WTC11 (cell line): ENCODE measurements at regions not wholly inside any gene's neighbourhood (a gene's known extent, or its start where the extent isn't known, plus 50 kb on each side); places are given as distances from the start of the nearest gene placed in this dataset.
A peak's percentile ranks its signal among the peaks of the same experiment; 100 is the strongest.

Experiments used
- ATAC-seq: fragments of 200-7000 bp; cut with Tn5 transposase; 2 replicates; pipeline ENCODE4 v1.10.0; 2021; ENCODE audit warnings: mild to moderate bottlenecking, moderate library complexity
- CTCF ChIA-PET: fragments of 300-600 bp; sonication (Branson Sonifier 250); formaldehyde crosslinking; loops from one replicate; lab custom pipeline; 2021; ENCODE audit warnings: antibody characterized with exemption; lab: Charles Lee
- POLR2A ChIA-PET: fragments of 350-600 bp; sonication (Branson Sonifier 250); formaldehyde crosslinking; loops from one replicate; lab custom pipeline; 2021; ENCODE audit warnings: antibody characterized with exemption; lab: Charles Lee
- DNase-seq: peaks from one replicate; pipeline ENCODE4 v3.0.0; 2021; ENCODE audit warnings: low spot score
- H3K27ac Mint-ChIP-seq: 2 replicates; pipeline ENCODE4 v1.8.0; 2021; ENCODE audit warnings: mixed read lengths
- H3K27me3 Mint-ChIP-seq: 2 replicates; pipeline ENCODE4 v1.8.0; 2021; ENCODE audit warnings: low read depth, mild to moderate bottlenecking, moderate library complexity, mixed read lengths
- H3K36me3 Mint-ChIP-seq: 2 replicates; pipeline ENCODE4 v1.8.0; 2021; ENCODE audit warnings: mixed read lengths
- H3K4me1 Mint-ChIP-seq: 2 replicates; pipeline ENCODE4 v1.8.0; 2022; ENCODE audit warnings: mixed read lengths
- H3K4me3 Mint-ChIP-seq: 2 replicates; pipeline ENCODE4 v1.8.0; 2021; ENCODE audit warnings: mild to moderate bottlenecking, moderate library complexity, mixed read lengths
- H3K9me3 Mint-ChIP-seq: 2 replicates; pipeline ENCODE4 v1.8.0; 2021; ENCODE audit warnings: mixed read lengths
- AFF4 ChIP-seq: sonication (generic); formaldehyde crosslinking; IDR thresholded peaks from 2 replicates; pipeline ENCODE4 v1.8.1; 2023; ENCODE audit warnings: mild to moderate bottlenecking, missing genetic modification reagents, borderline replicate concordance
- CREM ChIP-seq: sonication (generic); formaldehyde crosslinking; IDR thresholded peaks from 2 replicates; pipeline ENCODE4 v1.8.1; 2022; ENCODE audit warnings: mild to moderate bottlenecking, missing genetic modification reagents, moderate library complexity
- E2F1 ChIP-seq: sonication (generic); formaldehyde crosslinking; IDR thresholded peaks from 2 replicates; pipeline ENCODE4 v1.8.0; 2022; ENCODE audit warnings: mild to moderate bottlenecking, missing genetic modification reagents
- ELF4 ChIP-seq: sonication (generic); formaldehyde crosslinking; IDR thresholded peaks from 2 replicates; pipeline ENCODE4 v1.8.1; 2022; ENCODE audit warnings: low read depth, mild to moderate bottlenecking, moderate library complexity, missing genetic modification reagents
- ETV6 ChIP-seq: sonication (generic); formaldehyde crosslinking; IDR thresholded peaks from 2 replicates; pipeline ENCODE4 v1.8.1; 2022; ENCODE audit warnings: mild to moderate bottlenecking, missing genetic modification reagents
- GABPB1 ChIP-seq: sonication (generic); formaldehyde crosslinking; IDR thresholded peaks from 2 replicates; pipeline ENCODE4 v1.8.1; 2023; ENCODE audit warnings: mild to moderate bottlenecking, missing genetic modification reagents
- IRF2 ChIP-seq: sonication (generic); formaldehyde crosslinking; IDR thresholded peaks from 2 replicates; pipeline ENCODE4 v1.8.0; 2022; ENCODE audit warnings: low read depth, missing genetic modification reagents, borderline replicate concordance
- JAZF1 ChIP-seq: fragments of 250-450 bp; sonication (Bioruptor Pico); IDR thresholded peaks from 2 replicates; pipeline ENCODE4 v1.9.0; 2021; ENCODE audit warnings: moderate library complexity, mild to moderate bottlenecking, inconsistent platforms
- MYBL2 ChIP-seq: sonication (generic); formaldehyde crosslinking; IDR thresholded peaks from 2 replicates; pipeline ENCODE4 v1.8.1; 2023; ENCODE audit warnings: mild to moderate bottlenecking, moderate library complexity, missing genetic modification reagents
- NFATC4 ChIP-seq: fragments of 250-450 bp; sonication (Bioruptor Pico); IDR thresholded peaks from 2 replicates; pipeline ENCODE4 v1.9.0; 2021; ENCODE audit warnings: mild to moderate bottlenecking
- NR1H2 ChIP-seq: sonication (generic); formaldehyde crosslinking; IDR thresholded peaks from 2 replicates; pipeline ENCODE4 v1.9.0; 2021; ENCODE audit warnings: mild to moderate bottlenecking, moderate library complexity, missing genetic modification reagents
- PRDM15 ChIP-seq: sonication (generic); formaldehyde crosslinking; IDR thresholded peaks from 2 replicates; pipeline ENCODE4 v1.8.0; 2022; ENCODE audit warnings: missing genetic modification reagents
- USF1 ChIP-seq: sonication (generic); formaldehyde crosslinking; IDR thresholded peaks from 2 replicates; pipeline ENCODE4 v1.8.0; 2022; ENCODE audit warnings: mild to moderate bottlenecking, missing genetic modification reagents
- USF2 ChIP-seq: sonication (generic); formaldehyde crosslinking; IDR thresholded peaks from 2 replicates; pipeline ENCODE4 v1.8.1; 2023; ENCODE audit warnings: mild to moderate bottlenecking, missing genetic modification reagents, moderate library complexity
- ZNF263 ChIP-seq: sonication (generic); formaldehyde crosslinking; IDR thresholded peaks from 2 replicates; pipeline ENCODE4 v1.8.1; 2022; ENCODE audit warnings: low read depth, mild to moderate bottlenecking, moderate library complexity, missing genetic modification reagents
- ZNF416 ChIP-seq: fragments of 250-450 bp; sonication (Bioruptor Pico); IDR thresholded peaks from 2 replicates; pipeline ENCODE4 v1.9.0; 2021; ENCODE audit warnings: mild to moderate bottlenecking, inconsistent platforms

GRCh38 chr4:85362550-85362949 is 112.4 kb upstream of the ARHGAP24 start (continued):
- TF ChIP-seq E2F1 (no peak), ZNF416 (CRISPR knock-in tag) (no peak), ETV6 (no peak), GABPB1 (no peak), MYBL2 (no peak), CREM (CRISPR knock-in tag) (no peak), ELF4 (no peak), IRF2 (CRISPR knock-in tag) (no peak)

- no peaks in the 10 kb centered on the region for H3K36me3 Mint-ChIP-seq
- POLR2A ChIA-PET: no interaction called here
- no peaks in the 10 kb centered on the region for H3K9me3 Mint-ChIP-seq
- CTCF ChIA-PET: interaction anchor here (0.9 to 1.4 kb wide), 2 partner anchors 66 to 429 kb away, joined by 3 to 6 read pairs; no protein-coding TSS in a partner anchor
- no peak overlapping the region for H3K4me3 Mint-ChIP-seq
- H3K27me3 Mint-ChIP-seq: no peaks in the 10 kb centered on the region; the same call in 1 of the 2 replicates
- ATAC-seq (peak; percentile 41), DNase-seq (no peak)
- TF ChIP-seq NFATC4 (no peak), AFF4 (CRISPR knock-in tag) (no peak), MYBL2 (no peak)
- peak overlapping the region; percentile 54; the same call in 1 of the 2 replicates for H3K27ac Mint-ChIP-seq
- H3K4me1 Mint-ChIP-seq: peaks cover 31% of the 10 kb centered on the region
Observed at GRCh38 chr4:85367815-85368214, 107.1 kb upstream of the ARHGAP24 start.

GRCh38 chr4:85368240-85368639 is 106.7 kb upstream of the ARHGAP24 start:
- no peaks in the 10 kb centered on the region for H3K9me3 Mint-ChIP-seq
- ChIA-PET CTCF (interaction anchor here (0.9 to 1.4 kb wide), 2 partner anchors 67 to 429 kb away, joined by 3 to 6 read pairs; no protein-coding TSS in a partner anchor), POLR2A (no interaction called here)
- peak overlapping the region; percentile 66; the same call in 1 of the 2 replicates for H3K27ac Mint-ChIP-seq
- ATAC-seq (peak; percentile 9; the same call in 1 of the 2 replicates), DNase-seq (no peak)
- no peaks in the 10 kb centered on the region for H3K36me3 Mint-ChIP-seq
- no peaks in the 10 kb centered on the region; the same call in 1 of the 2 replicates for H3K27me3 Mint-ChIP-seq
- TF ChIP-seq JAZF1 (no peak), NR1H2 (no peak), USF1 (CRISPR knock-in tag) (peak; percentile 64), ZNF263 (CRISPR knock-in tag) (no peak), PRDM15 (CRISPR knock-in tag) (no peak), USF2 (peak; percentile 63; the same call in 1 of the 2 replicates)
- H3K4me1 Mint-ChIP-seq: peaks cover 31% of the 10 kb centered on the region
- H3K4me3 Mint-ChIP-seq: no peak overlapping the region
